T-cell (primary cell): ENCODE measurements at regions not wholly inside any gene's neighbourhood (a gene's known extent, or its start where the extent isn't known, plus 50 kb on each side); places are given as distances from the start of the nearest gene placed in this dataset.

Source experiments
- ATAC-seq, 4 experiments: fragments of 200-7000 bp in 3 of 4; fragments of 150-1000 bp in 1 of 4; cut with Tn5 transposase; replicated peaks in 1 of 4; 1 replicate in 3 of 4; 2 replicates in 1 of 4; pipeline ENCODE4 v1.10.0; 2021; ENCODE audit warnings: moderate library complexity in 3 of 4, mild to moderate bottlenecking in 2 of 4, moderate number of reproducible peaks in 1 of 4
- CTCF ChIA-PET, 2 donors: fragments of 300-600 bp; sonication (Branson Sonifier 250); formaldehyde crosslinking; loops; one replicate each; lab custom pipeline; 2022; ENCODE audit warnings: antibody characterized with exemption in 2 of 2; lab: Charles Lee
- POLR2A ChIA-PET, 2 donors: fragments of 300-600 bp; sonication (Branson Sonifier 250); formaldehyde crosslinking; loops; one replicate each; lab custom pipeline; 2022; ENCODE audit warnings: antibody characterized with exemption in 2 of 2; lab: Charles Lee
- DNase-seq, 35 experiments: peaks; one replicate each; pipeline versions ENCODE4 v3.0.0 to v3.0.0-alpha.2; 2013 to 2023
- H3K27ac ChIP-seq: one replicate; pipeline ENCODE4 v1.5.1; 2013; ENCODE audit warnings: low read length
- H3K27me3 ChIP-seq, 2 experiments: replicated peaks in 1 of 2; 1 replicate in 1 of 2; 2 replicates in 1 of 2; pipeline versions ENCODE4 v1.6.1 to v1.7.0; 2013; ENCODE audit warnings: low read length in 1 of 2, mixed read lengths in 1 of 2; ENCODE audit not compliant: control insufficient read depth in 2 of 2, insufficient read depth in 2 of 2; ENCODE audit errors: extremely low read depth in 1 of 2
- H3K36me3 ChIP-seq, 2 donors: 1 replicate in 1 of 2; 2 replicates in 1 of 2; pipeline versions ENCODE4 v1.6.1 to v1.7.0; 2013; ENCODE audit warnings: low read length in 1 of 2; ENCODE audit not compliant: control insufficient read depth in 2 of 2, insufficient read depth in 1 of 2; ENCODE audit errors: extremely low read depth in 1 of 2
- H3K4me1 ChIP-seq, 2 experiments: 1 replicate in 1 of 2; 2 replicates in 1 of 2; pipeline versions ENCODE4 v1.6.1 to v1.7.0; 2013; ENCODE audit warnings: low read length in 2 of 2, mixed read lengths in 1 of 2; ENCODE audit not compliant: insufficient read depth in 2 of 2, control insufficient read depth in 1 of 2; ENCODE audit errors: extremely low read depth in 1 of 2
- H3K4me3 ChIP-seq, 2 donors: 1 replicate in 1 of 2; 2 replicates in 1 of 2; pipeline versions ENCODE4 v1.5.1 to v1.7.0; 2013; ENCODE audit warnings: mild to moderate bottlenecking in 2 of 2, low read length in 1 of 2, moderate library complexity in 1 of 2; ENCODE audit not compliant: control insufficient read depth in 1 of 2; ENCODE audit errors: extremely low read depth in 1 of 2
- H3K9me3 ChIP-seq: 2 replicates; pipeline ENCODE4 v1.7.0; 2013
- H3K27ac Mint-ChIP-seq, 2 donors: one replicate each; pipeline ENCODE4 v1.8.0; 2020 to 2021; ENCODE audit warnings: mild to moderate bottlenecking in 2 of 2, mixed read lengths in 2 of 2
- H3K27me3 Mint-ChIP-seq, 2 donors: one replicate each; pipeline ENCODE4 v1.8.0; 2021 to 2022; ENCODE audit warnings: mixed read lengths in 2 of 2
- H3K36me3 Mint-ChIP-seq: one replicate; pipeline ENCODE4 v1.8.0; 2021; ENCODE audit warnings: mixed read lengths
- H3K4me1 Mint-ChIP-seq, 3 donors: one replicate each; pipeline ENCODE4 v1.8.0; 2020 to 2022; ENCODE audit warnings: mixed read lengths in 3 of 3, mild to moderate bottlenecking in 1 of 3
- H3K4me3 Mint-ChIP-seq, 3 donors: one replicate each; pipeline ENCODE4 v1.8.0; 2020 to 2022; ENCODE audit warnings: mild to moderate bottlenecking in 3 of 3, mixed read lengths in 3 of 3, moderate library complexity in 3 of 3
- H3K9me3 Mint-ChIP-seq, 3 donors: one replicate each; pipeline ENCODE4 v1.8.0; 2020 to 2022; ENCODE audit warnings: mixed read lengths in 3 of 3
- WGBS: methylation state at CpG from one replicate; pipeline ENCODE4 v1.1.5; 2013; ENCODE audit warnings: missing lambda C conversion rate; ENCODE audit not compliant: insufficient coverage; 5-methylcytosine and 5-hydroxymethylcytosine counted together

- ChIA-PET CTCF (no interaction called here), POLR2A (no interaction called here)
- Mint-ChIP-seq H3K27me3 (no peaks in the 10 kb centered on the region), H3K4me3 (no peak overlapping the region), H3K27ac (no peak overlapping the region), H3K36me3 (no peaks in the 10 kb centered on the region), H3K4me1 (no peaks in the 10 kb centered on the region), H3K9me3 (peaks cover 8 to 18% (median 9%) of the 10 kb centered on the region in 3 donors)
- Histone ChIP-seq H3K4me1 (no peaks in the 10 kb centered on the region), H3K27me3 (no peaks in the 10 kb centered on the region), H3K27ac (no peak overlapping the region), H3K4me3 (no peak overlapping the region), H3K9me3 (no peaks in the 10 kb centered on the region), H3K36me3 (no peaks in the 10 kb centered on the region)
- ATAC-seq (no peak), DNase-seq (no peak)
- no CpG with 5 or more reads among the region's 1 CpG for WGBS
Measured at GRCh38 chr4:58734030-58734674, 1624.0 kb upstream of the IGFBP7 start.

- Mint-ChIP-seq H3K27ac (no peak overlapping the region), H3K4me1 (no peaks in the 10 kb centered on the region), H3K9me3 (peaks cover 6 to 16% (median 9%) of the 10 kb centered on the region in 3 donors), H3K27me3 (no peaks in the 10 kb centered on the region), H3K36me3 (no peaks in the 10 kb centered on the region), H3K4me3 (no peak overlapping the region)
- H3K36me3 ChIP-seq = no peaks in the 10 kb centered on the region
- H3K9me3 ChIP-seq = no peaks in the 10 kb centered on the region
- POLR2A ChIA-PET = no interaction called here
- H3K4me3 ChIP-seq = no peak overlapping the region
- no CpG with 5 or more reads among the region's 2 CpGs for whole genome bisulfite sequencing
- no peak overlapping the region for H3K27ac ChIP-seq
- no peaks in the 10 kb centered on the region for H3K4me1 ChIP-seq
- ATAC-seq (no peak), DNase-seq (no peak)
- CTCF ChIA-PET = no interaction called here
- H3K27me3 ChIP-seq = no peaks in the 10 kb centered on the region
Measured at GRCh38 chr4:58732973-58733372, 1622.8 kb upstream of the IGFBP7 start.

- H3K27ac ChIP-seq = no peak overlapping the region
- Mint-ChIP-seq H3K27ac (no peak overlapping the region), H3K27me3 (no peaks in the 10 kb centered on the region), H3K36me3 (no peaks in the 10 kb centered on the region), H3K4me1 (no peaks in the 10 kb centered on the region), H3K9me3 (peaks cover 11 to 25% (median 12%) of the 10 kb centered on the region in 3 donors), H3K4me3 (no peak overlapping the region)
- H3K27me3 ChIP-seq = no peaks in the 10 kb centered on the region
- 81% methylated on average over 9 of the region's 15 CpGs for WGBS
- H3K36me3 ChIP-seq = no peaks in the 10 kb centered on the region
- ATAC-seq (no peak), DNase-seq (no peak)
- POLR2A ChIA-PET = no interaction called here
- CTCF ChIA-PET = interaction anchor here in 1 of 2 donors (0.6 kb wide), 1 partner anchor 391 kb away, joined by 5 read pairs; no protein-coding TSS in a partner anchor
- no peak overlapping the region for H3K4me3 ChIP-seq
- no peaks in the 10 kb centered on the region for H3K9me3 ChIP-seq
- no peaks in the 10 kb centered on the region for H3K4me1 ChIP-seq
Measured at GRCh38 chr4:58723954-58724353, 1613.8 kb upstream of the IGFBP7 start.

DNA sequence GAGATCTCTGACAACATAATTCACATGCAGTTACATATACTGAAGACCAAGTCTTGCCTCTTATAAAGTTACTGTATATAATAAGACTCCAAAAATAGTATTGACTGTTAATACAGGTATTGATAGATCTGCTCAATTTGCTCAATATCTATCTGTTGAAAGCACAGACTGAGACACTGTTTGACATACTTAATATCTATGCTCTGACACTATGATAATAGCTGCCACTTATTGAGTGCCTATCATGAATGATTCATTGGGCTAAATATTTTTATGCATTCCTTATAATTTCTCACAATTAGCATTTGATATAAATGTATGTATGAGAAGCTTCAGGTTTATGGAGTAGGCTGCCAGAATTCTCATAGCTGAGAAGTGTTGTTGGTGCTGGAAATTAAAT is 1600.9 kb upstream of the IGFBP7 start:
- H3K27me3 ChIP-seq = no peaks in the 10 kb centered on the region
- H3K36me3 ChIP-seq = no peaks in the 10 kb centered on the region
- Mint-ChIP-seq H3K36me3 (no peaks in the 10 kb centered on the region), H3K27ac (no peak overlapping the region), H3K4me1 (no peaks in the 10 kb centered on the region), H3K27me3 (no peaks in the 10 kb centered on the region), H3K9me3 (peaks cover 4 to 30% (median 20%) of the 10 kb centered on the region in 3 donors), H3K4me3 (no peak overlapping the region)
- CTCF ChIA-PET = no interaction called here
- POLR2A ChIA-PET = no interaction called here
- no peaks in the 10 kb centered on the region for H3K9me3 ChIP-seq
- no peaks in the 10 kb centered on the region for H3K4me1 ChIP-seq
- ATAC-seq (no peak), DNase-seq (no peak)
- no peak overlapping the region for H3K4me3 ChIP-seq
- H3K27ac ChIP-seq = no peak overlapping the region

DNA sequence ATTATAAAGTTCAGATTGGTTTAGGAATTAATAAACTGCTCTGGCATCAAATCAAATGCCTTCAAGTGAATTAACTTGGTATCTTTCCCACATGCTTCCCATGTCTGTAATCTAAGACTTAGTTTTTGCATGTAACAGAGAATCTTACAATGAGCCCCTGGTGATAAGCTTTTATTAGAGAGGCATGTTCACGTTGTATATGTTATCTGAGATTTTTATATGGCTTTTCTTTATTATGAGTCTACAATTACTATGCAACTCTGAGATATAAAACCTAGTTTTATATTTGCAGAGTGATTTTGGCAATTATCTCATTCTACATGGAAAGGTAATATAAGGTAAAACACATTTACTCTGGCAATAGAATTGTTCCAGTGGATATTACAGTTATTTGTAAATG is 1578.4 kb upstream of the IGFBP7 start:
- H3K27ac Mint-ChIP-seq = no peak overlapping the region
- H3K36me3 Mint-ChIP-seq = no peaks in the 10 kb centered on the region
- ATAC-seq = no peak
- no peaks in the 10 kb centered on the region for H3K36me3 ChIP-seq
- no peak overlapping the region for H3K4me3 ChIP-seq
- H3K4me1 Mint-ChIP-seq = no peaks in the 10 kb centered on the region
- H3K27me3 ChIP-seq = no peaks in the 10 kb centered on the region
- no peak overlapping the region for H3K27ac ChIP-seq
- peaks cover 4 to 12% (median 6%) of the 10 kb centered on the region in 3 donors for H3K9me3 Mint-ChIP-seq
- ChIA-PET POLR2A (no interaction called here), CTCF (interaction anchor here in 1 of 2 donors (0.5 kb wide), 1 partner anchor 9 kb away, joined by 5 read pairs; no protein-coding TSS in a partner anchor)
- no peaks in the 10 kb centered on the region for H3K4me1 ChIP-seq
- no peak for DNase-seq
- H3K27me3 Mint-ChIP-seq = no peaks in the 10 kb centered on the region
- H3K9me3 ChIP-seq = peaks cover 3% of the 10 kb centered on the region
- no CpG with 5 or more reads among the region's 1 CpG for WGBS
- H3K4me3 Mint-ChIP-seq = no peak overlapping the region

- no peak for DNase-seq
- Histone ChIP-seq H3K4me3 (no peak overlapping the region), H3K27ac (no peak overlapping the region), H3K27me3 (no peaks in the 10 kb centered on the region), H3K36me3 (no peaks in the 10 kb centered on the region), H3K9me3 (no peaks in the 10 kb centered on the region), H3K4me1 (no peaks in the 10 kb centered on the region)
- no peaks in the 10 kb centered on the region for H3K36me3 Mint-ChIP-seq
- H3K4me3 Mint-ChIP-seq = no peak overlapping the region
- ATAC-seq = no peak
- WGBS = no CpG with 5 or more reads among the region's 1 CpG
- ChIA-PET POLR2A (no interaction called here), CTCF (interaction anchor here in 1 of 2 donors (0.7 kb wide), 1 partner anchor 8 kb away, joined by 5 read pairs; no protein-coding TSS in a partner anchor)
- H3K27ac Mint-ChIP-seq = no peak overlapping the region
- peaks cover 6 to 12% (median 8%) of the 10 kb centered on the region in 3 donors for H3K9me3 Mint-ChIP-seq
- H3K4me1 Mint-ChIP-seq = no peaks in the 10 kb centered on the region
- no peaks in the 10 kb centered on the region for H3K27me3 Mint-ChIP-seq
Measured at GRCh38 chr4:58679886-58680285, 1569.7 kb upstream of the IGFBP7 start.
